ENCODE measurements at regions not wholly inside any gene's neighbourhood (a gene's known extent, or its start where the extent isn't known, plus 50 kb on each side); places are given as distances from the start of the nearest gene placed in this dataset.

DNA sequence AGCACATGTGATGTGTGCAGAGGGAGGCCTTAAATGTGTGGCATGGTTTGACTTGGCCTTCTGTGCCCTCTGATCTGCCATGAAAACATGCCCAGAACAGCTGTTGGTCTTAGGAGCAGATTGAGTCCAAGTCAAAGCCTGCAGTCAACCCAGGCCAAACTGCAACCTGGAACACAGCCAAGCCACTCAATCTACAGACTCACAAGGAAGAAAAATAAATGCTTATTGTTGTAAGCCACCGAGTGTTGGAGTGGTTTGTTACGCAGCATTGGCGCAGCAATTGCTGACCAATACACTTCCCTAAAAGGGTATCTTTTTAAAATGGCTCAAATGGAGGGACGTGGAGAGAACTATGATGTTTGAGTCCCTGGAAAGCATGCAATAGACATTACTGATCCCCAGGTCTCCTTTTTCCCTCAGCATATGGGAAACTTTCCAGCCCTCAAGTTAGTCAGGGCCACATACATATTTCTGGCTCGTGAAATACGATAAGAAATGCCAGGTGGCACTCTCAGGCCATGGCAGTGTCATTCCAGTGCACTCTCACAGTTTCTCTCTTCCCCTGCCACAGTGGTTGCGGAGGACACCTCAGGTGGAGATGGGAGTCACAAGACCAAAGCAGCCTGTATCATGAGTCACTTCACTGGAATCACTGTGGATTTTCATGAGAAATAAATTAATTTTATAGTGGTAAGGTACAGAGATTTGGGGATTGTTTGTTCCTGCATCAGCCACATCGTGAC, 168.0 kb upstream of the ZNF618 start:
- Histone ChIP-seq H3K9me1 (ENCODE audit: control insufficient read depth, extremely low read depth, insufficient read depth, low read length) (no peaks in the 10 kb centered on the region), H4K20me1 (ENCODE audit: control insufficient read depth, extremely low read depth, insufficient read depth, low read length) (no peaks in the 10 kb centered on the region), H2AFZ (ENCODE audit: control insufficient read depth, low read length) (no peak overlapping the region), H3K4me3 (ENCODE audit: control insufficient read depth in 2 of 3, extremely low read depth in 1 of 3, insufficient read depth in 2 of 3, low read depth in 1 of 3, low read length in 3 of 3) (no peak overlapping the region), H3K4me1 (ENCODE audit: control insufficient read depth, extremely low read depth, insufficient read depth, low read length) (no peaks in the 10 kb centered on the region), H3K9me3 (ENCODE audit: control insufficient read depth, low read depth, low read length) (peaks cover 3% of the 10 kb centered on the region), H3K27me3 (ENCODE audit: control insufficient read depth, extremely low read depth, insufficient read depth, low read length) (no peaks in the 10 kb centered on the region), H3K27ac (ENCODE audit: control insufficient read depth, insufficient read depth, low read length) (no peak overlapping the region), H3K36me3 (ENCODE audit: control insufficient read depth in 2 of 2, extremely low read depth in 1 of 2, insufficient read depth in 2 of 2, low read length in 2 of 2) (no peaks in the 10 kb centered on the region), H3K4me2 (ENCODE audit: control insufficient read depth, extremely low read depth, insufficient read depth, low read depth, low read length) (no peak overlapping the region), H3K79me2 (ENCODE audit: control insufficient read depth, insufficient read depth, low read length) (no peaks in the 10 kb centered on the region), H3K9ac (ENCODE audit: control insufficient read depth, extremely low read depth, insufficient read depth, low read length) (no peak overlapping the region)
- no peak for TF ChIP-seq EZH2 (IDR thresholded peaks at IDR 0.05; ENCODE audit: low read length)
- TF ChIP-seq, protein P1, sequence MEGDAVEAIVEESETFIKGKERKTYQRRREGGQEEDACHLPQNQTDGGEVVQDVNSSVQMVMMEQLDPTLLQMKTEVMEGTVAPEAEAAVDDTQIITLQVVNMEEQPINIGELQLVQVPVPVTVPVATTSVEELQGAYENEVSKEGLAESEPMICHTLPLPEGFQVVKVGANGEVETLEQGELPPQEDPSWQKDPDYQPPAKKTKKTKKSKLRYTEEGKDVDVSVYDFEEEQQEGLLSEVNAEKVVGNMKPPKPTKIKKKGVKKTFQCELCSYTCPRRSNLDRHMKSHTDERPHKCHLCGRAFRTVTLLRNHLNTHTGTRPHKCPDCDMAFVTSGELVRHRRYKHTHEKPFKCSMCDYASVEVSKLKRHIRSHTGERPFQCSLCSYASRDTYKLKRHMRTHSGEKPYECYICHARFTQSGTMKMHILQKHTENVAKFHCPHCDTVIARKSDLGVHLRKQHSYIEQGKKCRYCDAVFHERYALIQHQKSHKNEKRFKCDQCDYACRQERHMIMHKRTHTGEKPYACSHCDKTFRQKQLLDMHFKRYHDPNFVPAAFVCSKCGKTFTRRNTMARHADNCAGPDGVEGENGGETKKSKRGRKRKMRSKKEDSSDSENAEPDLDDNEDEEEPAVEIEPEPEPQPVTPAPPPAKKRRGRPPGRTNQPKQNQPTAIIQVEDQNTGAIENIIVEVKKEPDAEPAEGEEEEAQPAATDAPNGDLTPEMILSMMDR (optimal IDR thresholded peaks at IDR 0.05 in 1 of 3, IDR thresholded peaks at IDR 0.05 in 1 of 3, conservative IDR thresholded peaks at IDR 0.05 in 1 of 3; ENCODE audit: extremely low read depth in 1 of 3, insufficient read depth in 2 of 3, low read length in 3 of 3) = no peak
- dilution Hi-C loops (cut with MboI; ENCODE audit: extremely low pct_ligation_motif_present, low sequenced_read_pairs) = no loop called here
- FAIRE-seq (no peak), DNase-seq (ENCODE audit: low read depth, low spot score) (no peak)

DNA sequence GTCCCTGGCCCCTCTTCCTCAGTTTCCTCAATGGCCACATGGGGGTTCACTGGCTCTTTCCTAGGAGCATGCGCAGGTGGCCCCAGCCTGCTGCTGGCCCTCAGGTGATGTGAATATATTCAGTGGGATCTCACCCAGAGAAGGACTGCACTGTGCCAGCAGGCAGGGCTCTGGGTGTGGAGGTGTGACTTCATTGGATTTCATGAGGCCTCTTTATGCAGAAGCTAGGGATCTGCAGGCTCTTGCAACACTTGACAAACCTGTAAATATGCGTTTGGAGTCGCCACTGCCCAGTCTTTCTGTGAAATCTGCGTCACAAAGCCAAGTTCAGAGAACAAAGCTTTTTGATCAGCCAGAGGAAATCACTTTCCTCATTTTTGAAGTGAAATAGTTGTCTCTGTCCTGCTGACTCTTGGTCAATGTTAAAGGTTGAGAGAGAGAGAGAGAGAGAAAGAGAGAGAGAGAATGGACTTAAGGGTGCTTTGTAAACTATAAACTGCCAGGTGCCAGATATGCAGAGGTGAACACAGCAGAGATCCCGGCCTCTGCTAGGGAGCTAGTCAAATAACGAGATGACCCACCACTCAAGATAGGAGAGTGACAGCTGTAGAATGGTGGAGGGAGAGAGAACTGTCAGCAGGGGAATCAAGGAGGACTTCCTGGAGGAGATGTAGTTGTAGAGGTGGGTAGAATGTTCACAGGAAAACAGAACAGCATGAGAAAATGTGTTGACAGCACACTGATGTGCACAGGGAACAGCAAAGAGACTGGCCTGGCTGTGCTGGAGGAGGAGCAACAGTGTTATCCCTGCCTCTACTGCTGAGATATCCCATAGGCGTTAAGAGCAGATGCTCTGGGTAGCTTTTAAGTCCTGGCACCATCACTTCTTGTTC, 167.0 kb upstream of the ZNF618 start:
- no peaks in the 10 kb centered on the region for H3K4me1 ChIP-seq (ENCODE audit: control insufficient read depth, extremely low read depth, insufficient read depth, low read length)
- H3K9me1 ChIP-seq (ENCODE audit: control insufficient read depth, extremely low read depth, insufficient read depth, low read length) = no peaks in the 10 kb centered on the region
- no peak overlapping the region for H2AFZ ChIP-seq (ENCODE audit: control insufficient read depth, low read length)
- no peaks in the 10 kb centered on the region for H3K79me2 ChIP-seq (ENCODE audit: control insufficient read depth, insufficient read depth, low read length)
- dilution Hi-C loops (cut with MboI; ENCODE audit: extremely low pct_ligation_motif_present, low sequenced_read_pairs) = no loop called here
- H3K27me3 ChIP-seq (ENCODE audit: control insufficient read depth, extremely low read depth, insufficient read depth, low read length) = no peaks in the 10 kb centered on the region
- no peak overlapping the region for H3K27ac ChIP-seq (ENCODE audit: control insufficient read depth, insufficient read depth, low read length)
- DNase-seq (ENCODE audit: low read depth, low spot score) (no peak), FAIRE-seq (peak; percentile 9)
- no peak overlapping the region for H3K4me2 ChIP-seq (ENCODE audit: control insufficient read depth, extremely low read depth, insufficient read depth, low read depth, low read length)
- no peaks in the 10 kb centered on the region for H3K36me3 ChIP-seq (ENCODE audit: control insufficient read depth in 2 of 2, extremely low read depth in 1 of 2, insufficient read depth in 2 of 2, low read length in 2 of 2)
- no peak overlapping the region for H3K9ac ChIP-seq (ENCODE audit: control insufficient read depth, extremely low read depth, insufficient read depth, low read length)
- no peak overlapping the region for H3K4me3 ChIP-seq (ENCODE audit: control insufficient read depth in 2 of 3, extremely low read depth in 1 of 3, insufficient read depth in 2 of 3, low read depth in 1 of 3, low read length in 3 of 3)
- peaks cover 3% of the 10 kb centered on the region for H3K9me3 ChIP-seq (ENCODE audit: control insufficient read depth, low read depth, low read length)
- TF ChIP-seq, protein P1 (optimal IDR thresholded peaks at IDR 0.05 in 1 of 3, IDR thresholded peaks at IDR 0.05 in 1 of 3, conservative IDR thresholded peaks at IDR 0.05 in 1 of 3; ENCODE audit: extremely low read depth in 1 of 3, insufficient read depth in 2 of 3, low read length in 3 of 3) = no peak
- TF ChIP-seq EZH2 (IDR thresholded peaks at IDR 0.05; ENCODE audit: low read length) = no peak
- H4K20me1 ChIP-seq (ENCODE audit: control insufficient read depth, extremely low read depth, insufficient read depth, low read length) = no peaks in the 10 kb centered on the region

Measured in keratinocyte (primary cell).